ENCODE measurements at regions not wholly inside any gene's neighbourhood (a gene's known extent, or its start where the extent isn't known, plus 50 kb on each side); places are given as distances from the start of the nearest gene placed in this dataset.
"Not testable (repeated sequence)": the region's sequence is repeated elsewhere in the genome, so short reads cannot be mapped to it uniquely, and the experiment has no call there.

DNA sequence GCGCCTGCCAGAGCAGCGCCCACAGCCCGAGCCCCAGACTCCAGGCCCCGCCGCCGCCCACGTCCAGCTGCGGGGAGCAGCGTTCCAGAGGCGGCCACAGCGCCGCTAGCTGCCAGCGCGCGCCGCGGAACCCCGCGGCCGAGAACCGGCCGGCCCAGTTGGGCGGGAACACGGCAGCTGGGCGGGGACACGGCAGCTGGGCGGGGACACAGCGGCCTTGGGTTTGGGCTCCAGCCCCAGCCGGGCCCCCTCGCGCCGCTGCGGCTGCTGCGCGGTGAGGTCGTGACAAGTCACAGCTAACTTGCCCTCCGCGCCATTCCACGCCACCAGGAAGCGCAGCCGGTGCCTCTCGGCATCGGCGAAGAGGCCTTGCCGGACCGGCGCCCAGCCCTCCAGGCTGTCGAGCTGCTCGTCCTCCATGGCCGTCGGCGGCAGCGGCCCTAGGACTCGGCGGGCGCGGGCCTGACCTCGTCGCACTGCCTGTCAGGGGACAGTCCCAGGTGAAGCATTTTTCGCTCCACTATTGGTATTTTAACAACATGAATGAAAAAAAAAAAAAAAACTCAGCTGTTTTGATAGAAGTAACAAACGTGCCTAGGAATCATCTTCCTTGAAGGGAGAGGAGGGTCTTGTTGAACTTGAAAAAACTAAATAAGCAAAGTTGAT lies 56.6 kb upstream of the GOLGA8N start:
- peak overlapping the region; percentile 32 to 51 for H3K4me3 ChIP-seq (replicated peaks in 1 of 2; ENCODE audit: low read depth in 2 of 2, low read length in 2 of 2)
- DNase-seq (ENCODE audit: low read depth in 2 of 2): peak in 1 of 2 donors; percentile 14

DNA sequence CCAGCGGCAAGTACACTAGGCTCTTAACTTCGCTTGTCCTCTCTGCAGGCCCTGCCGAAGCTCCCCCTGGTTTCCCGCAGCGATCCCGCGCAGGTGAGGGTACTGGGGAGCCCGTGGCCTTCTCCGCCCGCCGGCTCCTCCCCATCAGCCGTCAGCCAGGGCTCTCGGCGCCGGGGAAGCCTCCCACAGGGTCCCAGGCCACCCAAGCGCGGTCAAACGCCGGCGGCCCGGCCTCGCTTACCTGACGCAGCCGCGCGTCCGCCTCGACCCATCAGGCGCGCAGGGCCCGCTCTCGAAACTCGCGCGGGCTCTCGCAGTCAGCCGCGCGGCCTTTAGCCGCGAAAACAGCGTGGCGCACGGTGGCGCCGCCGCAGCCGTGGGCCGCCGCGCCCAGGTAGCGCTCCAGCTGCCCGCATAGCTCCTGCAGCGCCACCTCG lies 57.2 kb upstream of the GOLGA8N start:
- DNase-seq (ENCODE audit: low read depth in 2 of 2); H3K4me3 ChIP-seq (replicated peaks in 1 of 2; ENCODE audit: low read depth in 2 of 2, low read length in 2 of 2): not testable (repeated sequence)

DNA sequence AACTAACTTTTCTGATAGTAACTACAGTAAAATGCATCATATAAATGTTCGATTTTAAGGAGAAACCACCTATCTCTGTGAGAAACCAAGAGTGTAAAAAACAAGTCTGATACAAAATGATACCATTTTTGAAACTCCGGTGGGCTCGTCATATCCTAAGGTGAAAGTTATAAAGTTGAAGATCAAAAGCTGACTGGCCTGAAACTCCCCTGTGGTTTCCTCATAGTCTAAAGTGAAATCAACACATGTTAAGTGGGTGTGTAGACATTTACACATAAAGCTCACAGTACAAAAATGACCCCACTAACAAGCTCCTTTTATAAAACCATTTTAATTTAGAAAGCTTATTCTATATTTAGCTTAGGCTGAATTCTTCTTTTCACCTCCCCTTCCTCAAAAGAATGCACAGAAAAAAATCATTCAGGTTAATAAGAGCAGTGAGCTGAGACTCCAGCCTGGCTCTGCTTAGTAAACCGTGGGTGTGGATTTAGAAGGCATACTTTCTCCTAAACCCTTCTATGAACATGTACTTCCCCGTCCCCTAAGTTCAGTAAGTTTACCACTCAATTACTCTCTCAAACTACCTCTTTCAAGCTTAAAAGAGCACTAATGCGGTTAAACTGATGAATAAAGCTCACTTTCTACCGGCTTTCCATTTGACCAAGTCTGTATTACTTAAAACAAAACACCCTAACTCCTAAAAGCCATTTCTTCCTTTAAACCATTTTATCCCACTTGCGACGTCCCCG lies 57.9 kb upstream of the GOLGA8N start:
- not testable (repeated sequence) for H3K4me3 ChIP-seq (replicated peaks in 1 of 2; ENCODE audit: low read depth in 2 of 2, low read length in 2 of 2); DNase-seq (ENCODE audit: low read depth in 2 of 2)

DNA sequence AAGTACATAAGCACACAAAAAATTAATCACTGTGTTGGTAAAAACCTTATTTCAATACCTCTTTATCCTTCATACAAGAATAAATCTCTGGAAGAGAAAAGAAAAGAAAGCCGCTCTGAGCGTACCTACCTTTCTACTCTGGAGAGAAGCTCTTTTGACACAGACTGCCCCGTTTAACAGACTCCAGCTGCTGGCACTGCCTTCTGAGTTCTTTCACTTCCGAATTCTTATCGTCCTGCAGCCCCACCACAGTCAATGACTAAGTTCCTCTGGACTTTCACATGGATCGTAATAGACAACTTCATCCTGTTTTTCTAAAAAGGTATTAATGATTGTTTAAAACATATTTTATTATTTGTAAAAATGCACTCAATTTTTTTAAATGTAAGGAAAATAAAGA lies 67.5 kb upstream of the GOLGA8O start:
- H3K4me3 ChIP-seq (replicated peaks in 1 of 2; ENCODE audit: low read depth in 2 of 2, low read length in 2 of 2); DNase-seq (ENCODE audit: low read depth in 2 of 2): not testable (repeated sequence)

DNA sequence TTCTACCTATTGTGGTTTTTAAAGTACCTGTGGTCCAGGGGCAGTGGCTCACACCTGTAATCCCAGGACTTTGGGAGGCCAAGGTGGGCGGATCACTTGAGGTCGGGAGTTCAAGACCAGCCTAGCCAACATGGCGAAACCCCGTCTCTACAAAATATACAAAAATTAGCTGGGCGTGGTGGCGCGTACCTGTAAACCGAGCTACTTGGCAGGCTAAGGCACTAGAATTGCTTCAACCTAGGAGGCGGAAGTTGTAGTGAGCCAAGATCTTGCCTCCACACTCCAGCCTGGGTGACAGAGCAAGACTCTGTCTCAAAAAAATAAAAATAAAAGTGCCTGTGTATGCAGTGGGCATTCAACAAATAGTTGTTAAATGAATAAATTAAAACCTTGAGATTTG lies 67.0 kb upstream of the GOLGA8O start:
- not testable (repeated sequence) for H3K4me3 ChIP-seq (replicated peaks in 1 of 2; ENCODE audit: low read depth in 2 of 2, low read length in 2 of 2); DNase-seq (ENCODE audit: low read depth in 2 of 2)

DNA sequence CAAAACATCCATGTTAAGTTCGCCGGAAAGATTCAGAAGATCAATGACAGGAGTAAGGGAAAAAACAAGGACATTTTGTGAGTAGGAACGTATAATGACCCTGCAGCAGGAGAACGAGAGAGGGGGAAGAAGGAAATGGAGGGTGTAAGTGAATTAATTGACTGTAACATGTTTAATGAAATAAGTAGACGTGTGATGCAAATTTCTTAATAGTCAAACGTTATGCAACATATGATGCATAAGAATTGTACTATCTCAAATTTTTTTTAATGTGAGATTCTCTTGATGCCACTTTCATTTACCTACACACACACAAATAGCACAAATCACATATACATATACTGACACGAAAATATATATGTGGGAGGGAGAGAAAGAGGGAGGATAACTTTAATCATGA lies 63.5 kb upstream of the GOLGA8O start:
- DNase-seq (ENCODE audit: low read depth in 2 of 2); H3K4me3 ChIP-seq (replicated peaks in 1 of 2; ENCODE audit: low read depth in 2 of 2, low read length in 2 of 2): not testable (repeated sequence)

DNA sequence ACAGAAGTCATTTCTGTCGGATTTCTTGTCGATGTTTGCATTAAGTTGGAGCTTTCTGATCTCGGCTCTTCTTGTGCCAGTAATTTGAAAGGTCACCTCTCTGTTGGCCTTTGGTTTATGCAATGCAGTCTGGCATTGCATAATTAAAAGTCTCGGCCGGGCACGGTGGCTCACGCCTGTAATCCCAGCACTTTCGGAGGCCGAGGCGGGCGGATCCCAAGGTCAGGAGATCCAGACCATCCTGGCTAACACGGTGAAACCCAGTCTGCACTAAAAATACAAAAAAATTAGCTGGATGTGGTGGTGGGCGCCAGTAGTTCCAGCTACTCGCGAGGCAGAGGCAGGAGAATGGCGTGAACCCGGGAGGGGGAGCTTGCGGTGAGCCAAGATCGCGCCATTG lies 62.6 kb upstream of the GOLGA8O start:
- DNase-seq (ENCODE audit: low read depth in 2 of 2); H3K4me3 ChIP-seq (replicated peaks in 1 of 2; ENCODE audit: low read depth in 2 of 2, low read length in 2 of 2): not testable (repeated sequence)

DNA sequence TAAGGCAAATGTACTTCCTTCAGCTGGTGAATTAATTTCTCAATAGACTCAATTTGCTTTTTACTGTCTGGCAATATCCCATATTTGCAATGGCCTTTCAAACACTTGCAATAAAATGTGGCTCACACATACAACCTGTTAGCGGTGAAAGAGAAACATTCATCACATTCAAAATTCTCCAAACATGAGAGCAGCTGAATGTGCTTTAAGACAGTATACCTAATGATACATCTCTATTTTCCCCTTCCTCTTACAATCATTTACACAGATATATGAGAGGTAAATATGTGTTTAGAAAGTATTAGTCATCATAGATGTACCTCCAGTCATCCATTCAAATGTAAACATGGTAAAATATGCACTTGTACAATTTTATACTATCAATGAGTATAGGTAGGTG lies 61.5 kb upstream of the GOLGA8O start:
- not testable (repeated sequence) for H3K4me3 ChIP-seq (replicated peaks in 1 of 2; ENCODE audit: low read depth in 2 of 2, low read length in 2 of 2); DNase-seq (ENCODE audit: low read depth in 2 of 2)

DNA sequence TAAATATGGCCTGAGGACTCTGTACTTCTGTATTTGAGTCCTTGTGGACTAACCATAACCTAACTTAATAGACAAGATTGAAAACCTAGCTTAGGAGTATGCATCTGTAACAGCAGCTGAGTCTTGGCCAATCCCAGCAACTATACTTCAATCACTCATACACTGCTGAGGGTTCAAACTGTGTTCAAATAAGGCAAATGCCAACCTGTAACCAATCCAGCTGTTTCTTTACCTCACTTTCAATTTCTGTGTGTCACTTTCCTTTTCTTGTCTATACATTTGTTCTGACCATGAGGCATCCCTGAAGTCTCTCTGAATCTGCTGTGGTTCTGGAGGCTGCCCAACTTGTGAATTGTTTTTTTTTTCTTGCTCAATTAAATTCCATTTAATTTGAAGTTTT lies 57.9 kb upstream of the GOLGA8O start:
- H3K4me3 ChIP-seq (replicated peaks in 1 of 2; ENCODE audit: low read depth in 2 of 2, low read length in 2 of 2); DNase-seq (ENCODE audit: low read depth in 2 of 2): not testable (repeated sequence)

DNA sequence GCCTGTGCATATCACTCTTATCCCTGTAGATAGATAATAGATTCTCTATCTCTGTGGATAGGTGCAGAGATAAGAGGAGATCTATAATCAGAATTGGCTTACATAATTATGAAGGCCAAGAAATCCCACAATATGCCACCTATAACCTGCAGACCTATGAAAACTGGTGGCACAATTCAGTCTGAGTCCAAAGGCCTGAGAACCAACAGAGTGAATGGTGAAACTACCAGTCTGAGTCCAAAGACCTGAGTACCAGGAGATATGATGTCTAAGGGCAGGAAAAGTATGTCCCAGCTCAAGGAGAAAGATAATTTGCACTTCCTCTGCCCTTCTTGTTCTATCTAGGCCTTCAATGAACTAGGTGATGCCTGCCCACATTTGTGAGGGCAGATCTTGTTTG lies 54.6 kb upstream of the GOLGA8O start:
- H3K4me3 ChIP-seq (replicated peaks in 1 of 2; ENCODE audit: low read depth in 2 of 2, low read length in 2 of 2); DNase-seq (ENCODE audit: low read depth in 2 of 2): not testable (repeated sequence)

DNA sequence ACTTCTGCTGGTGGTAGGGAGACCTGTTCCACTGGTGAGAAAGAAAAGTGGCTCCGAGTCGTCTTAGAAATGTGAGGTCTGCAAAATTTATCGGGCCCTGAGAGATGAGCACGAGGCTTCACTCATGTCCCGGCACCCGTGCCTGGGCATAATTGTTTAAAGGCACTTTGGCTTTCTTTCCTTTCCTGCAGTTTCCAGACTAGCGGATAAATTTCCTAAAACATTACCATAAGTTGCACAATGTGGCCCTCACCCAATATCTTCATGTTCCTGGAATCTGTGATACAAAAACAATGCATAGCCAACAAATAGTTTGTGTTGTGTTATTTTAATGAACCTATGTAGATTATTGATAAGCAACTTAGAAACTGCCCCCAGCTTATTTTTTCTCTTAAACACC lies 52.6 kb upstream of the GOLGA8O start:
- not testable (repeated sequence) for H3K4me3 ChIP-seq (replicated peaks in 1 of 2; ENCODE audit: low read depth in 2 of 2, low read length in 2 of 2)

DNA sequence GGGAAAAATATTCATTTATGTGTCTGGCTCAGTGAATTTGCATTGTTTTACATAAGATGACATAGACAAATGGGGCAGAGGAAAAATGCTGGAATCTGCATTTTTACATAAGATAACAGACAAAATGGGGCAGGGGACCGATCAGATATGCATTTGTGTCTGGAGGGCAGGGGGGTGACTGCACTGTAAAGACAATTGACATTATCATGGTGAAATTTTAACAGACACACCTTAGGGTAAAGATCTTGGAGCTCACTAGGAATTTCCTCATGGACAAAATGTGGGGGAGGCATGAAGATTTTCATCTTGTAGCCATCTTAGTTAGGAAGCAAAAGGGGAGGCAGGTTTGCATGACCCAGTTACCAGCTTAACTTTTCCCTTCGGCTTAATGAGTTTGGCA lies 51.4 kb upstream of the GOLGA8O start:
- DNase-seq (ENCODE audit: low read depth in 2 of 2); H3K4me3 ChIP-seq (replicated peaks in 1 of 2; ENCODE audit: low read depth in 2 of 2, low read length in 2 of 2): not testable (repeated sequence)

More for the DNA sequence above, 52.6 kb upstream of the GOLGA8O start:
- DNase-seq (ENCODE audit: low read depth in 2 of 2): not testable (repeated sequence)

DNA sequence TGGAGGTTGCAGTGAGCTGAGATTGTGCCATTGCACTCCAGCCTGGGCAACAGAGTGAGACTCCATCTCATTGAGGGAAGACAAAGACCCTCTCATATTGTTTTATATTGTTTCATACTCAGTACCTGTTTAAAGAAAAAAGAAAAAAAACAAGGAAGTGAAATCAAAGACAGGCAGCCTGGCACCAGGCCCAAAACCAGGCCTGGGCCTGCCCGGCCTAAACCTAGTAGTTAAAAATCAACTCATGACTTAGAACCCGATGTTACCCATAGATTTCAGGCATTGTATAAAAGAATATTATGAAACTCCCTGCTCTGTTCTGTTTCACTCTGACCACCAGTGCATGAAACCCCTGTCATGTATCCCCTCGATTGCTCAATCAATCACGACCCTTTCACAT lies 50.2 kb upstream of the GOLGA8O start:
- not testable (repeated sequence) for H3K4me3 ChIP-seq (replicated peaks in 1 of 2; ENCODE audit: low read depth in 2 of 2, low read length in 2 of 2); DNase-seq (ENCODE audit: low read depth in 2 of 2)

Data from cardiac fibroblast (primary cell).